Lower leg skin (tissue), 3 donors: ENCODE measurements at regions not wholly inside any gene's neighbourhood (a gene's known extent, or its start where the extent isn't known, plus 50 kb on each side); places are given as distances from the start of the nearest gene placed in this dataset.

ENCODE experiments used
- CTCF ChIP-seq, 3 donors: fragments of 450-650 bp; IDR thresholded peaks; one replicate each; pipeline ENCODE4 v1.5.1; 2016; ENCODE audit warnings: antibody characterized with exemption in 3 of 3, mild to moderate bottlenecking in 3 of 3, moderate library complexity in 2 of 3
- POLR2A ChIP-seq, 2 donors: fragments of 450-650 bp; IDR thresholded peaks; one replicate each; pipeline ENCODE4 v1.6.1; 2016 to 2017; ENCODE audit warnings: antibody characterized with exemption in 2 of 2, mild to moderate bottlenecking in 1 of 2, moderate library complexity in 1 of 2

GRCh38 chr9:110110154-110110553, 97.8 kb downstream of the C9orf152 start:
- TF ChIP-seq CTCF (IDR thresholded peaks at IDR 0.05): no peak
- TF ChIP-seq POLR2A (IDR thresholded peaks at IDR 0.05): no peak
